ENCODE measurements at regions not wholly inside any gene's neighbourhood (a gene's known extent, or its start where the extent isn't known, plus 50 kb on each side); places are given as distances from the start of the nearest gene placed in this dataset.

DNA sequence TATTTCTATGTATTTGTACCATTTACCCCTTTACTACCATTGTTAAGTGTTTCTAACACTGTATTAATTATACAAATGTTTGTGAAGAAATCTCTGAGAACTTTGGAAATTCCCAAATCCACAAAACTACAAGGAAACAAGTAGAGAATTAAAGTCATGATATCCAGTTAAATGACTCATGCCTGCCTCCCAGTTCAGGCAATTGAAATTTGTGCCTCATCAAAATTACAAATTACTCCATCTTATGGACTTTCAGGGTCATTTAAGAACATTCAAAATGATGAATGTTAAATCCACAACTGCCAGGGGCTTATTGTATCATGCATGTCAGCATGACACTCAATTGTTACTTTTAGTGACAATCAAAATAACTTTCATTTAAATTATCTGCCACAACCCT, 282.4 kb downstream of the ZNF326 start:
- FAIRE-seq = no peak
- no peaks in the 10 kb centered on the region for H3K27me3 ChIP-seq (ENCODE audit: control insufficient read depth in 1 of 2, insufficient read depth in 2 of 2, low read length in 2 of 2)
- POLR2A ChIA-PET = no interaction called here
- H3K9ac ChIP-seq (ENCODE audit: insufficient read depth, low read depth, low read length) = no peak overlapping the region
- H3K4me3 ChIP-seq (replicated peaks in 1 of 3; ENCODE audit: insufficient read depth in 1 of 3, low read depth in 2 of 3, low read length in 3 of 3) = no peak overlapping the region
- TF ChIP-seq ZNF709 (CRISPR knock-in tag; IDR thresholded peaks at IDR 0.05) (no peak), CREM (IDR thresholded peaks at IDR 0.05) (no peak), CREM (CRISPR knock-in tag; IDR thresholded peaks at IDR 0.05) (no peak), ZKSCAN5 (CRISPR knock-in tag; IDR thresholded peaks at IDR 0.05) (no peak), SMC3 (IDR thresholded peaks at IDR 0.05; ENCODE audit: low read length) (no peak), SP140L (CRISPR knock-in tag; IDR thresholded peaks at IDR 0.05; ENCODE audit: borderline replicate concordance) (no peak), ZNF678 (CRISPR knock-in tag; IDR thresholded peaks at IDR 0.05) (no peak), ZNF232 (CRISPR knock-in tag; IDR thresholded peaks at IDR 0.05; ENCODE audit: borderline replicate concordance) (no peak), ZNF7 (CRISPR knock-in tag; IDR thresholded peaks at IDR 0.05) (no peak), ZNF546 (CRISPR knock-in tag; conservative IDR thresholded peaks at IDR 0.05) (no peak), ZNF3 (CRISPR knock-in tag; IDR thresholded peaks at IDR 0.05) (no peak), ZNF83 (CRISPR knock-in tag; IDR thresholded peaks at IDR 0.05; ENCODE audit: borderline replicate concordance) (no peak), ZNF570 (CRISPR knock-in tag; IDR thresholded peaks at IDR 0.05; ENCODE audit: borderline replicate concordance) (no peak), RBFOX2 (IDR thresholded peaks at IDR 0.05; ENCODE audit: low read depth, low read length) (no peak)
- TF ChIP-seq, protein P1, sequence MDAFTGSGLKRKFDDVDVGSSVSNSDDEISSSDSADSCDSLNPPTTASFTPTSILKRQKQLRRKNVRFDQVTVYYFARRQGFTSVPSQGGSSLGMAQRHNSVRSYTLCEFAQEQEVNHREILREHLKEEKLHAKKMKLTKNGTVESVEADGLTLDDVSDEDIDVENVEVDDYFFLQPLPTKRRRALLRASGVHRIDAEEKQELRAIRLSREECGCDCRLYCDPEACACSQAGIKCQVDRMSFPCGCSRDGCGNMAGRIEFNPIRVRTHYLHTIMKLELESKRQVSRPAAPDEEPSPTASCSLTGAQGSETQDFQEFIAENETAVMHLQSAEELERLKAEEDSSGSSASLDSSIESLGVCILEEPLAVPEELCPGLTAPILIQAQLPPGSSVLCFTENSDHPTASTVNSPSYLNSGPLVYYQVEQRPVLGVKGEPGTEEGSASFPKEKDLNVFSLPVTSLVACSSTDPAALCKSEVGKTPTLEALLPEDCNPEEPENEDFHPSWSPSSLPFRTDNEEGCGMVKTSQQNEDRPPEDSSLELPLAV (CRISPR knock-in tag; conservative IDR thresholded peaks at IDR 0.05; ENCODE audit: low read depth) = no peak
- TF ChIP-seq, protein P2, sequence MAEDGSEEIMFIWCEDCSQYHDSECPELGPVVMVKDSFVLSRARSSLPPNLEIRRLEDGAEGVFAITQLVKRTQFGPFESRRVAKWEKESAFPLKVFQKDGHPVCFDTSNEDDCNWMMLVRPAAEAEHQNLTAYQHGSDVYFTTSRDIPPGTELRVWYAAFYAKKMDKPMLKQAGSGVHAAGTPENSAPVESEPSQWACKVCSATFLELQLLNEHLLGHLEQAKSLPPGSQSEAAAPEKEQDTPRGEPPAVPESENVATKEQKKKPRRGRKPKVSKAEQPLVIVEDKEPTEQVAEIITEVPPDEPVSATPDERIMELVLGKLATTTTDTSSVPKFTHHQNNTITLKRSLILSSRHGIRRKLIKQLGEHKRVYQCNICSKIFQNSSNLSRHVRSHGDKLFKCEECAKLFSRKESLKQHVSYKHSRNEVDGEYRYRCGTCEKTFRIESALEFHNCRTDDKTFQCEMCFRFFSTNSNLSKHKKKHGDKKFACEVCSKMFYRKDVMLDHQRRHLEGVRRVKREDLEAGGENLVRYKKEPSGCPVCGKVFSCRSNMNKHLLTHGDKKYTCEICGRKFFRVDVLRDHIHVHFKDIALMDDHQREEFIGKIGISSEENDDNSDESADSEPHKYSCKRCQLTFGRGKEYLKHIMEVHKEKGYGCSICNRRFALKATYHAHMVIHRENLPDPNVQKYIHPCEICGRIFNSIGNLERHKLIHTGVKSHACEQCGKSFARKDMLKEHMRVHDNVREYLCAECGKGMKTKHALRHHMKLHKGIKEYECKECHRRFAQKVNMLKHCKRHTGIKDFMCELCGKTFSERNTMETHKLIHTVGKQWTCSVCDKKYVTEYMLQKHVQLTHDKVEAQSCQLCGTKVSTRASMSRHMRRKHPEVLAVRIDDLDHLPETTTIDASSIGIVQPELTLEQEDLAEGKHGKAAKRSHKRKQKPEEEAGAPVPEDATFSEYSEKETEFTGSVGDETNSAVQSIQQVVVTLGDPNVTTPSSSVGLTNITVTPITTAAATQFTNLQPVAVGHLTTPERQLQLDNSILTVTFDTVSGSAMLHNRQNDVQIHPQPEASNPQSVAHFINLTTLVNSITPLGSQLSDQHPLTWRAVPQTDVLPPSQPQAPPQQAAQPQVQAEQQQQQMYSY (CRISPR knock-in tag; IDR thresholded peaks at IDR 0.05) = no peak
- TF ChIP-seq, protein P3, sequence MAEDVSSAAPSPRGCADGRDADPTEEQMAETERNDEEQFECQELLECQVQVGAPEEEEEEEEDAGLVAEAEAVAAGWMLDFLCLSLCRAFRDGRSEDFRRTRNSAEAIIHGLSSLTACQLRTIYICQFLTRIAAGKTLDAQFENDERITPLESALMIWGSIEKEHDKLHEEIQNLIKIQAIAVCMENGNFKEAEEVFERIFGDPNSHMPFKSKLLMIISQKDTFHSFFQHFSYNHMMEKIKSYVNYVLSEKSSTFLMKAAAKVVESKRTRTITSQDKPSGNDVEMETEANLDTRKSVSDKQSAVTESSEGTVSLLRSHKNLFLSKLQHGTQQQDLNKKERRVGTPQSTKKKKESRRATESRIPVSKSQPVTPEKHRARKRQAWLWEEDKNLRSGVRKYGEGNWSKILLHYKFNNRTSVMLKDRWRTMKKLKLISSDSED (CRISPR knock-in tag; IDR thresholded peaks at IDR 0.05) = no peak
- TF ChIP-seq, protein P4, sequence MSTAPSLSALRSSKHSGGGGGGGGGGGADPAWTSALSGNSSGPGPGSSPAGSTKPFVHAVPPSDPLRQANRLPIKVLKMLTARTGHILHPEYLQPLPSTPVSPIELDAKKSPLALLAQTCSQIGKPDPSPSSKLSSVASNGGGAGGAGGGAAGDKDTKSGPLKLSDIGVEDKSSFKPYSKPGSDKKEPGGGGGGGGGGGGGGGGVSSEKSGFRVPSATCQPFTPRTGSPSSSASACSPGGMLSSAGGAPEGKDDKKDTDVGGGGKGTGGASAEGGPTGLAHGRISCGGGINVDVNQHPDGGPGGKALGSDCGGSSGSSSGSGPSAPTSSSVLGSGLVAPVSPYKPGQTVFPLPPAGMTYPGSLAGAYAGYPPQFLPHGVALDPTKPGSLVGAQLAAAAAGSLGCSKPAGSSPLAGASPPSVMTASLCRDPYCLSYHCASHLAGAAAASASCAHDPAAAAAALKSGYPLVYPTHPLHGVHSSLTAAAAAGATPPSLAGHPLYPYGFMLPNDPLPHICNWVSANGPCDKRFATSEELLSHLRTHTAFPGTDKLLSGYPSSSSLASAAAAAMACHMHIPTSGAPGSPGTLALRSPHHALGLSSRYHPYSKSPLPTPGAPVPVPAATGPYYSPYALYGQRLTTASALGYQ (CRISPR knock-in tag; IDR thresholded peaks at IDR 0.05) = no peak
- in situ Hi-C loops (cut with HindIII; ENCODE audit: extremely low pct_ligation_motif_present, low pct_unique_long_range_greater_than_20kb) = no loop called here
- H3K4me2 ChIP-seq (ENCODE audit: low read depth, low read length) = no peak overlapping the region
- H3K4me1 ChIP-seq (ENCODE audit: insufficient read depth, low read length) = no peaks in the 10 kb centered on the region
- no peak for ATAC-seq
- DNase-seq (ENCODE audit: low spot score) = no peak
- CTCF ChIA-PET (ENCODE audit: low intra/inter-chr PET ratio, low total read pairs) = no interaction called here
- intact Hi-C loops (cut with micrococcal nuclease; ENCODE audit: unreplicated experiment) = no loop called here
- no TSS peak for BruUV-seq (replicated peaks)
- H3K36me3 ChIP-seq (replicated peaks in 1 of 2; ENCODE audit: control insufficient read depth in 1 of 2, insufficient read depth in 2 of 2, low read length in 2 of 2) = no peaks in the 10 kb centered on the region
- H3K27ac ChIP-seq (ENCODE audit: extremely low read length, insufficient read depth, low read length) = no peak overlapping the region
- H2AFZ ChIP-seq (ENCODE audit: low read length) = no peak overlapping the region
- H3K79me2 ChIP-seq (ENCODE audit: insufficient read depth, low read length) = no peaks in the 10 kb centered on the region
- H3K9me3 ChIP-seq (ENCODE audit: low read length) = no peaks in the 10 kb centered on the region
- no peaks in the 10 kb centered on the region for H4K20me1 ChIP-seq (ENCODE audit: insufficient read depth, low read length)

Data from HepG2 (cell line).